Lung (tissue), 11 donors: ENCODE measurements at regions not wholly inside any gene's neighbourhood (a gene's known extent, or its start where the extent isn't known, plus 50 kb on each side); places are given as distances from the start of the nearest gene placed in this dataset.

Source experiments
- ATAC-seq: fragments of 200-7000 bp; cut with Tn5 transposase; one replicate; pipeline ENCODE4 v1.9.1; 2020; ENCODE audit warnings: moderate number of reproducible peaks; ENCODE audit not compliant: insufficient read depth, low FRiP score
- DNase-seq, 3 donors: peaks; one replicate each; pipeline ENCODE4 v3.0.0-alpha.2; 2013 to 2017
- H3K27ac ChIP-seq, 2 donors: one replicate each; pipeline ENCODE4 v1.5.1; 2013; ENCODE audit warnings: mild to moderate bottlenecking in 2 of 2, moderate library complexity in 2 of 2, control low read depth in 1 of 2, inconsistent platforms in 1 of 2, low read depth in 1 of 2, low read length in 1 of 2
- H3K27me3 ChIP-seq, 3 donors: one replicate each; pipeline ENCODE4 v1.5.1; 2013; ENCODE audit warnings: low read length in 2 of 3; ENCODE audit not compliant: control insufficient read depth in 3 of 3, insufficient read depth in 3 of 3
- H3K36me3 ChIP-seq, 4 donors: one replicate each; pipeline ENCODE4 v1.5.1; 2013; ENCODE audit warnings: low read length in 4 of 4, mild to moderate bottlenecking in 1 of 4, moderate library complexity in 1 of 4; ENCODE audit not compliant: control insufficient read depth in 4 of 4, insufficient read depth in 4 of 4
- H3K4me1 ChIP-seq, 5 donors: one replicate each; pipeline ENCODE4 v1.5.1; 2013; ENCODE audit warnings: low read length in 5 of 5, mild to moderate bottlenecking in 2 of 5, moderate library complexity in 1 of 5; ENCODE audit not compliant: control insufficient read depth in 5 of 5, insufficient read depth in 5 of 5
- H3K4me3 ChIP-seq: one replicate; pipeline ENCODE4 v1.5.1; 2013; ENCODE audit warnings: mild to moderate bottlenecking, control low read depth, moderate library complexity
- H3K9ac ChIP-seq, 2 donors: one replicate each; pipeline ENCODE4 v1.5.1; 2013; ENCODE audit warnings: low read length in 2 of 2, control low read depth in 1 of 2; ENCODE audit not compliant: insufficient read depth in 1 of 2
- H3K9me3 ChIP-seq, 4 donors: one replicate each; pipeline ENCODE4 v1.5.1; 2013; ENCODE audit warnings: low read length in 3 of 4, mild to moderate bottlenecking in 1 of 4, moderate library complexity in 1 of 4; ENCODE audit not compliant: control insufficient read depth in 4 of 4, insufficient read depth in 3 of 4
- WGBS, 2 donors: extraction: QIAGEN DNeasy Blood & Tissue Kit; methylation state at CpG; one replicate each; pipeline ENCODE4 v1.1.7; 2013; 5-methylcytosine and 5-hydroxymethylcytosine counted together
- TF ChIP-seq, protein P1 (sequence below): IDR thresholded peaks from 2 replicates; pipeline ENCODE4 v1.5.1; 2012; ENCODE audit warnings: mild to moderate bottlenecking; ENCODE audit errors: control extremely low read depth, extremely low read depth
- donor health status: control.
- donor health status: control.
- donor health status: Bipolar disorder and iron deficiency.
- donor health status: healthy.
- donor health status: DM: yes; HTN: yes; CAD: no.

DNA sequence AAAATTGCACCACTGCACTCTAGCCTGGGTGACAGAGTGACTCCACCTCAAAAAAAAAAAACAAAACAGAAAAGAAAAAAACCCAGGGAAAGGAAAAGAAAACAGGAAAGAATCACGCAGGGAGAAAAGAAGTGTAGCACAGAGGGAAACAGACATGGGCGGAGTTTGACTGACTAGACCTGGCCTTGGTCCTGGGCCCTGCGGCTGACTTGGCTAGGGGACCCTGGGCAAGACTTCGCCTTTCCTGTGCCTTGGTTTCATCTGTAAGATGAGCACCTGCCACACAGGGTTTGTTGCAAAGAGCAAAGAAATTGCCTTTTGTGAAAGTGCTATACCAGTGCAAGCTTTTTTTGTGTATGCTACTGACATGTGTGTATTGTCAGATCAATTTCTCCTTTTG lies 71.3 kb upstream of the KCNG1 start:
- Histone ChIP-seq H3K4me3 (no peak overlapping the region), H3K4me1 (peaks cover 0 to 4% (median 0%) of the 10 kb centered on the region in 5 donors), H3K9ac (no peak overlapping the region), H3K36me3 (no peaks in the 10 kb centered on the region), H3K27me3 (peaks cover 0 to 20% (median 11%) of the 10 kb centered on the region in 3 donors), H3K9me3 (no peaks in the 10 kb centered on the region), H3K27ac (no peak overlapping the region)
- TF ChIP-seq, protein P1, sequence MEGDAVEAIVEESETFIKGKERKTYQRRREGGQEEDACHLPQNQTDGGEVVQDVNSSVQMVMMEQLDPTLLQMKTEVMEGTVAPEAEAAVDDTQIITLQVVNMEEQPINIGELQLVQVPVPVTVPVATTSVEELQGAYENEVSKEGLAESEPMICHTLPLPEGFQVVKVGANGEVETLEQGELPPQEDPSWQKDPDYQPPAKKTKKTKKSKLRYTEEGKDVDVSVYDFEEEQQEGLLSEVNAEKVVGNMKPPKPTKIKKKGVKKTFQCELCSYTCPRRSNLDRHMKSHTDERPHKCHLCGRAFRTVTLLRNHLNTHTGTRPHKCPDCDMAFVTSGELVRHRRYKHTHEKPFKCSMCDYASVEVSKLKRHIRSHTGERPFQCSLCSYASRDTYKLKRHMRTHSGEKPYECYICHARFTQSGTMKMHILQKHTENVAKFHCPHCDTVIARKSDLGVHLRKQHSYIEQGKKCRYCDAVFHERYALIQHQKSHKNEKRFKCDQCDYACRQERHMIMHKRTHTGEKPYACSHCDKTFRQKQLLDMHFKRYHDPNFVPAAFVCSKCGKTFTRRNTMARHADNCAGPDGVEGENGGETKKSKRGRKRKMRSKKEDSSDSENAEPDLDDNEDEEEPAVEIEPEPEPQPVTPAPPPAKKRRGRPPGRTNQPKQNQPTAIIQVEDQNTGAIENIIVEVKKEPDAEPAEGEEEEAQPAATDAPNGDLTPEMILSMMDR, result no peak
- no peak for ATAC-seq
- 57 to 58% methylated on average over 4 of the region's 4 CpGs for WGBS, 2 donors
- DNase-seq, result no peak

DNA sequence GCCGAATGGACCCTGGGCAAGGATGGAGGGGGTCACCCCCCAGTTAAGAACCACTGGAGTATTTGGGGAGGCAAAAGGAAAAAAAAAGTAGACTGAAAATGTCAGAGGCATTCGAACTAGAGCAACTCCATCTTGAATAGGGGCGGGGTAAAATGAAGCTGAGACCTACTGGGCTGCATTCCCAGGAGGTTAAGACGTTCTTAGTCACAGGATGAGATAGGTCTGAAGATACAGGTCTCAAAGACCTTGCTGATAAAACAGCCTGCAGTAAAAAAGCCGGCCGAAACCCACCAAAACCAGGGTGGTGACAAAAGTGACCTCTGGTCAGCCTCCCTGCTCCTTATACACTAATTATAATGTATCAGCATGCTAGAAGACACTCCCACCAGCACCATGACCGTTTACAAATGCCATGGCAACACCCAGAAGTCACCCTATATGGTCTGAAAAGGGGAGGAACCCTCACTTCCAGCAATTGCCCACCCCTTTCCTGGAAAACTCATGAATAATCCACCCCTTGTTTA lies 70.4 kb upstream of the KCNG1 start:
- Histone ChIP-seq H3K27ac (no peak overlapping the region), H3K9ac (no peak overlapping the region), H3K9me3 (no peaks in the 10 kb centered on the region), H3K4me3 (no peak overlapping the region), H3K36me3 (no peaks in the 10 kb centered on the region), H3K27me3 (peaks cover 0 to 22% (median 11%) of the 10 kb centered on the region in 3 donors), H3K4me1 (peaks cover 0 to 4% (median 0%) of the 10 kb centered on the region in 5 donors)
- ATAC-seq (no peak), DNase-seq (no peak)
- 62 to 69% methylated on average over 7 of the region's 7 CpGs for WGBS, 2 donors
- TF ChIP-seq, protein P1, result no peak

DNA sequence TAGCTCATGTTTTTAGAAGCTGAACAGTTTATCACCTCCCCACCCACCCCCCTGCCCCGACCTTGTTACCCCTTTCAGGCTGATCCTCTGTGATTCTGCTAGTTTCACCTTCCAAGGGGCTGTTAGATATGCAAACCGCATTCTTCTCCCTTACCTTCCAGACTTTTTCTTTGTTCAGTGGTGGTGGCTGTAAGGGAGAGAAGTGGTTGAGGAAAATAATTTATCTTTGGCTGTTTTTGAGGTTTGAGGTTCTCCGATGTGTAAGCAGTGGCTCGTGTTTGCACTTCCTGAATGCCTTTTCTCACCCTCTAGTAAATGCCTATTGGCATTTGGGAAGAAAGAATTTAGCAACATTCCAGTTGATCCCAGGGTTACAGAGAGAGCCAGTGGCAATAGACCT lies 69.4 kb upstream of the KCNG1 start:
- ATAC-seq (no peak), DNase-seq (peak in 1 of 3 donors; percentile 16)
- H3K27ac ChIP-seq, result no peak overlapping the region
- peaks cover 0 to 4% (median 0%) of the 10 kb centered on the region in 5 donors for H3K4me1 ChIP-seq
- no peak overlapping the region for H3K4me3 ChIP-seq
- H3K27me3 ChIP-seq, result peaks cover 0 to 23% (median 11%) of the 10 kb centered on the region in 3 donors
- TF ChIP-seq, protein P1, result no peak
- no peaks in the 10 kb centered on the region for H3K9me3 ChIP-seq
- no peak overlapping the region for H3K9ac ChIP-seq
- WGBS, 2 donors, result 3 to 4% methylated on average over 4 of the region's 4 CpGs
- no peaks in the 10 kb centered on the region for H3K36me3 ChIP-seq
